Upper lobe of left lung (tissue), 4 donors: ENCODE measurements at regions not wholly inside any gene's neighbourhood (a gene's known extent, or its start where the extent isn't known, plus 50 kb on each side); places are given as distances from the start of the nearest gene placed in this dataset.

Experiments
- CTCF ChIP-seq, 6 experiments: fragments of 450-650 bp in 4 of 6; fragments of 200-600 bp in 2 of 6; sonication (generic) in 2 of 6; IDR thresholded peaks; one replicate each; pipeline ENCODE4 v1.5.1; 2016 to 2019; ENCODE audit warnings: antibody characterized with exemption in 6 of 6
- POLR2A ChIP-seq, 4 donors: fragments of 450-650 bp; IDR thresholded peaks; one replicate each; pipeline ENCODE4 v1.5.1; 2016 to 2017; ENCODE audit warnings: antibody characterized with exemption in 4 of 4, mild to moderate bottlenecking in 2 of 4

- TF ChIP-seq CTCF (IDR thresholded peaks at IDR 0.05) (no peak), POLR2A (IDR thresholded peaks at IDR 0.05) (no peak)
Measured at GRCh38 chr18:60601249-60601648, 228.7 kb upstream of the MC4R start.
